ENCODE measurements at regions not wholly inside any gene's neighbourhood (a gene's known extent, or its start where the extent isn't known, plus 50 kb on each side); places are given as distances from the start of the nearest gene placed in this dataset.

DNA sequence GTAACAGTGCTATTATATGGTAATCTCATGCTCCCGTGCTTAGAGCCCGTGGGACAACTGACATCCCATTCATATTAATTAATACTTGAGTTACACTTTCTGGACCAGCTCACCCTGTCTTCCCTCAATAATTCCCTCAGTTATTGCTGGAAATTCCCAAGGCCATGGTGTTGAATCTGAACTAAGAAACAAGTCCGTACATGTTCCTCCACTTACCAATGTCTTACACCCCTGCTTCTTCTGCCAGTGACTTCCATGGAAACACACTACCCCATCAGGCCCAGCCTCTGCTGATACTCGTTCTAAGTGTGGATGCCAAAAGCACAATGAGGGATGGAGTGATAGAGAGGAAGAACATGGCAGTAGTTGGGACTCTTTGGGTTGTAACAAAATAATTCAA is 193.7 kb downstream of the RND3 start:
- POLR2A ChIA-PET = no interaction called here
- TF ChIP-seq FOS (IDR thresholded peaks at IDR 0.05; ENCODE audit: borderline replicate concordance, insufficient read depth, low read length) (no peak), POLR2AphosphoS5 (IDR thresholded peaks at IDR 0.05; ENCODE audit: insufficient read depth, low read depth, low read length) (no peak), EZH2 (IDR thresholded peaks at IDR 0.05; ENCODE audit: borderline replicate concordance, low read depth, low read length, severe bottlenecking) (no peak), MYC (IDR thresholded peaks at IDR 0.05; ENCODE audit: low read depth, low read length) (no peak), JUN (IDR thresholded peaks at IDR 0.05; ENCODE audit: borderline replicate concordance, insufficient read depth, insufficient read length, low read depth) (no peak), GATA2 (IDR thresholded peaks at IDR 0.05; ENCODE audit: insufficient read depth, insufficient read length, low read depth, low read length) (no peak), POLR2A (IDR thresholded peaks at IDR 0.05; ENCODE audit: low read depth, low read length) (no peak)
- TF ChIP-seq, protein P1, sequence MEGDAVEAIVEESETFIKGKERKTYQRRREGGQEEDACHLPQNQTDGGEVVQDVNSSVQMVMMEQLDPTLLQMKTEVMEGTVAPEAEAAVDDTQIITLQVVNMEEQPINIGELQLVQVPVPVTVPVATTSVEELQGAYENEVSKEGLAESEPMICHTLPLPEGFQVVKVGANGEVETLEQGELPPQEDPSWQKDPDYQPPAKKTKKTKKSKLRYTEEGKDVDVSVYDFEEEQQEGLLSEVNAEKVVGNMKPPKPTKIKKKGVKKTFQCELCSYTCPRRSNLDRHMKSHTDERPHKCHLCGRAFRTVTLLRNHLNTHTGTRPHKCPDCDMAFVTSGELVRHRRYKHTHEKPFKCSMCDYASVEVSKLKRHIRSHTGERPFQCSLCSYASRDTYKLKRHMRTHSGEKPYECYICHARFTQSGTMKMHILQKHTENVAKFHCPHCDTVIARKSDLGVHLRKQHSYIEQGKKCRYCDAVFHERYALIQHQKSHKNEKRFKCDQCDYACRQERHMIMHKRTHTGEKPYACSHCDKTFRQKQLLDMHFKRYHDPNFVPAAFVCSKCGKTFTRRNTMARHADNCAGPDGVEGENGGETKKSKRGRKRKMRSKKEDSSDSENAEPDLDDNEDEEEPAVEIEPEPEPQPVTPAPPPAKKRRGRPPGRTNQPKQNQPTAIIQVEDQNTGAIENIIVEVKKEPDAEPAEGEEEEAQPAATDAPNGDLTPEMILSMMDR (IDR thresholded peaks at IDR 0.05; ENCODE audit: extremely low read depth in 1 of 2, insufficient read depth in 1 of 2, low read depth in 1 of 2, low read length in 2 of 2) = no peak
- TF ChIP-seq, protein P2, sequence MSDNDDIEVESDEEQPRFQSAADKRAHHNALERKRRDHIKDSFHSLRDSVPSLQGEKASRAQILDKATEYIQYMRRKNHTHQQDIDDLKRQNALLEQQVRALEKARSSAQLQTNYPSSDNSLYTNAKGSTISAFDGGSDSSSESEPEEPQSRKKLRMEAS (IDR thresholded peaks at IDR 0.05; ENCODE audit: insufficient read depth, insufficient read length) = no peak
- no peaks in the 10 kb centered on the region for H3K9me3 ChIP-seq (replicated peaks; ENCODE audit: control insufficient read depth, insufficient read depth, low read length)
- H3K27ac ChIP-seq (ENCODE audit: insufficient read depth, low read depth, low read length) = no peak overlapping the region
- intact Hi-C loops (cut with micrococcal nuclease) = no loop called here
- dilution Hi-C loops (cut with MboI; ENCODE audit: extremely low pct_ligation_motif_present, low sequenced_read_pairs) = no loop called here
- no peaks in the 10 kb centered on the region for H3K9me1 ChIP-seq (replicated peaks; ENCODE audit: control insufficient read depth, extremely low read depth, insufficient read depth, low read length)
- no TSS peak for BruUV-seq (replicated peaks)
- H3K79me2 ChIP-seq (ENCODE audit: control insufficient read depth, insufficient read depth, low read length) = no peaks in the 10 kb centered on the region
- no peak overlapping the region for H3K4me2 ChIP-seq (ENCODE audit: insufficient read depth, low read length)
- no peak overlapping the region for H3K4me3 ChIP-seq (replicated peaks in 1 of 3; ENCODE audit: insufficient read depth in 1 of 3, low read depth in 1 of 3, low read length in 3 of 3)
- no peaks in the 10 kb centered on the region for H4K20me1 ChIP-seq (replicated peaks; ENCODE audit: control insufficient read depth, extremely low read depth, insufficient read depth, low read length)
- H3K4me1 ChIP-seq (ENCODE audit: control insufficient read depth, extremely low read depth, insufficient read depth, low read length) = peaks cover 17% of the 10 kb centered on the region
- CTCF ChIA-PET = no interaction called here
- DNase-seq (ENCODE audit: low read depth, low spot score) = no peak
- H3K36me3 ChIP-seq (ENCODE audit: control insufficient read depth in 2 of 2, extremely low read depth in 1 of 2, insufficient read depth in 2 of 2, low read length in 2 of 2) = no peaks in the 10 kb centered on the region
- peak overlapping the region; percentile 26 for H2AFZ ChIP-seq (ENCODE audit: low read depth, low read length)
- FAIRE-seq = no peak
- no peak overlapping the region for H3K9ac ChIP-seq (replicated peaks; ENCODE audit: extremely low read depth, insufficient read depth, low read length)
- no peaks in the 10 kb centered on the region for H3K27me3 ChIP-seq (ENCODE audit: control insufficient read depth in 2 of 2, insufficient read depth in 2 of 2, low read length in 2 of 2)
